K562 (cell line): ENCODE measurements at regions not wholly inside any gene's neighbourhood (a gene's known extent, or its start where the extent isn't known, plus 50 kb on each side); places are given as distances from the start of the nearest gene placed in this dataset.
"Not testable (repeated sequence)": the region's sequence is repeated elsewhere in the genome, so short reads cannot be mapped to it uniquely, and the experiment has no call there.

Source experiments
- ATAC-seq: fragments of 200-7000 bp; cut with Tn5 transposase; 3 replicates; pipeline ENCODE4 v1.9.1; 2020; ENCODE audit warnings: moderate library complexity
- BruUV-seq: library from RNA; stranded (reverse); fragments of 400-500 nt; replicated peaks from 2 replicates; lab custom pipeline; 2021; lab: Mats Ljungman, UMichigan
- CTCF ChIA-PET: fragments of 300-600 bp; formaldehyde crosslinking; extraction: SDS; loops from one replicate; lab custom pipeline; 2021; ENCODE audit warnings: low intra/inter-chr PET ratio; lab: Yijun Ruan, JAX
- POLR2A ChIA-PET: fragments of 300-600, 350-650 bp; sonication (Branson Sonifier 250); formaldehyde crosslinking; extraction: SDS; loops from one replicate; lab custom pipeline; 2021; ENCODE audit warnings: antibody characterized with exemption, inconsistent platforms; lab: Yijun Ruan, JAX
- DNase-seq, 4 experiments: peaks; one replicate each; pipeline versions ENCODE4 v3.0.0 to v3.0.0-alpha.2; 2011 to 2018; ENCODE audit warnings: low spot score in 3 of 4, mixed read lengths in 3 of 4; ENCODE audit errors: extremely low read depth in 1 of 4
- FAIRE-seq: peaks from 2 replicates; lab custom pipeline; 2011; peaks lifted over from hg19 to GRCh38; lab: Jason Lieb, UNC
- H2AFZ ChIP-seq: 2 replicates; pipeline ENCODE4 v1.6.0; 2011; ENCODE audit warnings: low read depth, low read length, control low read depth, inconsistent platforms
- H3K27ac ChIP-seq: fragments of 200-600 bp; 3 replicates; pipeline ENCODE4 v1.8.0; 2011; ENCODE audit warnings: low read depth, mild to moderate bottlenecking, control low read depth, inconsistent platforms, low read length, moderate library complexity, mixed read lengths; ENCODE audit errors: extremely low read depth
- H3K27me3 ChIP-seq, 2 experiments: fragments of 300-600 bp in 1 of 2; 2 replicates in 1 of 2; 3 replicates in 1 of 2; pipeline versions ENCODE4 v1.6.0 to v1.8.0; 2011; ENCODE audit warnings: inconsistent platforms in 2 of 2, low read length in 2 of 2, mild to moderate bottlenecking in 1 of 2, mixed read lengths in 1 of 2, moderate library complexity in 1 of 2; ENCODE audit not compliant: control insufficient read depth in 2 of 2, insufficient read depth in 2 of 2
- H3K36me3 ChIP-seq: fragments of 300-600 bp; 3 replicates; pipeline ENCODE4 v1.8.0; 2011; ENCODE audit warnings: mild to moderate bottlenecking, low read length, inconsistent platforms; ENCODE audit not compliant: control insufficient read depth, insufficient read depth
- H3K4me1 ChIP-seq, 2 experiments: fragments of 200-600 bp in 1 of 2; replicated peaks in 1 of 2; 2 replicates in 1 of 2; 3 replicates in 1 of 2; pipeline versions ENCODE4 v1.5.1 to v1.8.0; 2011; ENCODE audit warnings: inconsistent platforms in 2 of 2, low read length in 2 of 2, mild to moderate bottlenecking in 1 of 2, mixed read lengths in 1 of 2, moderate library complexity in 1 of 2; ENCODE audit not compliant: control insufficient read depth in 2 of 2, insufficient read depth in 2 of 2
- H3K4me2 ChIP-seq: 2 replicates; pipeline ENCODE4 v1.6.1; 2011; ENCODE audit warnings: low read length, control low read depth, inconsistent platforms, mixed read lengths; ENCODE audit not compliant: insufficient read depth
- H3K4me3 ChIP-seq: fragments of 200-600 bp; sonication (generic), shearing (Covaris generic); 2 replicates; pipeline ENCODE4 v1.5.1; 2016; ENCODE audit warnings: control low read depth, inconsistent platforms
- H3K79me2 ChIP-seq: fragments of 200-600 bp; 3 replicates; pipeline ENCODE4 v1.8.0; 2011; ENCODE audit warnings: low read length, inconsistent platforms; ENCODE audit not compliant: control insufficient read depth, insufficient read depth
- H3K9ac ChIP-seq, 2 experiments: 2 replicates each; pipeline versions ENCODE4 v1.6.0 to v1.6.1; 2011; ENCODE audit warnings: low read depth in 2 of 2, low read length in 2 of 2, control low read depth in 1 of 2, inconsistent platforms in 1 of 2, mild to moderate bottlenecking in 1 of 2, mixed read lengths in 1 of 2; ENCODE audit not compliant: insufficient read depth in 1 of 2
- H3K9me1 ChIP-seq: one replicate; pipeline ENCODE4 v1.6.0; 2011; ENCODE audit warnings: inconsistent platforms, mild to moderate bottlenecking, low read length, moderate library complexity; ENCODE audit not compliant: control insufficient read depth, insufficient read depth
- H3K9me3 ChIP-seq: replicated peaks from 2 replicates; pipeline ENCODE4 v1.5.1; 2011; ENCODE audit warnings: low read depth, low read length, inconsistent platforms; ENCODE audit not compliant: control insufficient read depth, insufficient read depth
- H4K20me1 ChIP-seq: replicated peaks from 2 replicates; pipeline ENCODE4 v1.6.1; 2011; ENCODE audit warnings: low read length, inconsistent platforms, mixed read lengths; ENCODE audit not compliant: control insufficient read depth, insufficient read depth
- BRF2 ChIP-seq: IDR thresholded peaks from 3 replicates; pipeline ENCODE4 v1.6.1; 2011; ENCODE audit warnings: borderline replicate concordance, mild to moderate bottlenecking; ENCODE audit not compliant: insufficient read length, insufficient read depth
- FOXJ3 ChIP-seq: sonication (generic); formaldehyde crosslinking; IDR thresholded peaks from 2 replicates; pipeline ENCODE4 v1.4.0; 2020; ENCODE audit warnings: mild to moderate bottlenecking, missing genetic modification reagents
- POLR2A ChIP-seq: fragments of 450-650 bp; conservative IDR thresholded peaks from 2 replicates; pipeline ENCODE4 v1.6.1; 2016
- POLR2G ChIP-seq: fragments of 200-400 bp; formaldehyde crosslinking; IDR thresholded peaks from 2 replicates; pipeline ENCODE4 v1.6.1; 2017; ENCODE audit warnings: low read depth, mild to moderate bottlenecking, antibody characterized with exemption, low read length, moderate library complexity
- TAF15 ChIP-seq: fragments of 200-400 bp; formaldehyde crosslinking; IDR thresholded peaks from 2 replicates; pipeline ENCODE4 v1.6.1; 2017; ENCODE audit warnings: mild to moderate bottlenecking, low read depth, low read length, moderate library complexity
- ZNF24 ChIP-seq: fragments of 450-650 bp; IDR thresholded peaks from 2 replicates; pipeline ENCODE4 v1.6.1; 2016
- ZNF644 ChIP-seq: fragments of 200-800 bp; sonication (Bioruptor generic); IDR thresholded peaks from 2 replicates; pipeline ENCODE4 v1.6.1; 2016; ENCODE audit warnings: low read depth, missing genetic modification characterization, missing compliant biosample characterization
- WGBS: fragments of 100-300 bp; shearing (Covaris generic); methylation state at CpG from one replicate; pipeline ENCODE4 v1.1.6; 2016; ENCODE audit warnings: low coverage, mixed read lengths; ENCODE audit not compliant: insufficient coverage; ENCODE audit errors: missing lambda C conversion rate; 5-methylcytosine and 5-hydroxymethylcytosine counted together
- in situ Hi-C: fragments of 300-500 bp; cut with MboI; formaldehyde crosslinking; loops from 4 replicates; pipeline ENCODE4 v1.15.0; 2018; ENCODE audit warnings: inconsistent platforms, mixed read lengths
- intact Hi-C: fragments of 100-400 bp; cut with micrococcal nuclease; formaldehyde crosslinking; loops from 2 replicates; pipeline ENCODE4 v1.14.2; 2022
- TF ChIP-seq, protein P1 (sequence below): IDR thresholded peaks from 3 replicates; pipeline ENCODE4 v1.6.1; 2011; ENCODE audit warnings: borderline replicate concordance, mild to moderate bottlenecking, moderate library complexity; ENCODE audit not compliant: insufficient read length; ENCODE audit errors: extremely low read depth

- TF ChIP-seq BRF2: no peak
- no peak for TF ChIP-seq TAF15
- no peak for TF ChIP-seq ZNF24
- TF ChIP-seq, protein P1, sequence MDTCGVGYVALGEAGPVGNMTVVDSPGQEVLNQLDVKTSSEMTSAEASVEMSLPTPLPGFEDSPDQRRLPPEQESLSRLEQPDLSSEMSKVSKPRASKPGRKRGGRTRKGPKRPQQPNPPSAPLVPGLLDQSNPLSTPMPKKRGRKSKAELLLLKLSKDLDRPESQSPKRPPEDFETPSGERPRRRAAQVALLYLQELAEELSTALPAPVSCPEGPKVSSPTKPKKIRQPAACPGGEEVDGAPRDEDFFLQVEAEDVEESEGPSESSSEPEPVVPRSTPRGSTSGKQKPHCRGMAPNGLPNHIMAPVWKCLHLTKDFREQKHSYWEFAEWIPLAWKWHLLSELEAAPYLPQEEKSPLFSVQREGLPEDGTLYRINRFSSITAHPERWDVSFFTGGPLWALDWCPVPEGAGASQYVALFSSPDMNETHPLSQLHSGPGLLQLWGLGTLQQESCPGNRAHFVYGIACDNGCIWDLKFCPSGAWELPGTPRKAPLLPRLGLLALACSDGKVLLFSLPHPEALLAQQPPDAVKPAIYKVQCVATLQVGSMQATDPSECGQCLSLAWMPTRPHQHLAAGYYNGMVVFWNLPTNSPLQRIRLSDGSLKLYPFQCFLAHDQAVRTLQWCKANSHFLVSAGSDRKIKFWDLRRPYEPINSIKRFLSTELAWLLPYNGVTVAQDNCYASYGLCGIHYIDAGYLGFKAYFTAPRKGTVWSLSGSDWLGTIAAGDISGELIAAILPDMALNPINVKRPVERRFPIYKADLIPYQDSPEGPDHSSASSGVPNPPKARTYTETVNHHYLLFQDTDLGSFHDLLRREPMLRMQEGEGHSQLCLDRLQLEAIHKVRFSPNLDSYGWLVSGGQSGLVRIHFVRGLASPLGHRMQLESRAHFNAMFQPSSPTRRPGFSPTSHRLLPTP: no peak
- TF ChIP-seq POLR2G: no peak
- no peak for TF ChIP-seq FOXJ3 (CRISPR knock-in tag)
- no peak for TF ChIP-seq ZNF644
- no peak for TF ChIP-seq POLR2A
Observed at GRCh38 chr3:124064050-124064449, 72.1 kb upstream of the ROPN1 start (continued).

DNA sequence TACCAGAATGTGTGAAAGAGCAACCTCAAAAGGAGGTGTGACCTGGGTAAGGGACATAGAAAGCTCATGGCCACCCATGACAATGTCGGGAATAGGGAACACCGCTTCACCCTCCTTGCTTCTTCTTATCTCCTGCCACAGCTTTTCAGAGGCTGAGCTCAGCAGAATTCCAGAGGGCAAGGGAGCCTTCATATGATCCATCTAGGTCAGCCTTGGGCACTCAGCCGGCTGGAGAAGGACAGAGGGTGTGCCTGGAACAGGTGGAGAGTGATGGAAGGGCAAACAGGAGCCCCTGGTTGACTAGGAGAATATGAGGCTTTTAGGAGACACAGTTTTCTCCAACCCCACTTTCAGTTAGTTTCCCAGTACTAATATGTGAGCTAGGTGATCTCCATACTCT is 74.6 kb upstream of the ROPN1 start:
- 0% methylated on average over 3 of the region's 3 CpGs for WGBS

DNA sequence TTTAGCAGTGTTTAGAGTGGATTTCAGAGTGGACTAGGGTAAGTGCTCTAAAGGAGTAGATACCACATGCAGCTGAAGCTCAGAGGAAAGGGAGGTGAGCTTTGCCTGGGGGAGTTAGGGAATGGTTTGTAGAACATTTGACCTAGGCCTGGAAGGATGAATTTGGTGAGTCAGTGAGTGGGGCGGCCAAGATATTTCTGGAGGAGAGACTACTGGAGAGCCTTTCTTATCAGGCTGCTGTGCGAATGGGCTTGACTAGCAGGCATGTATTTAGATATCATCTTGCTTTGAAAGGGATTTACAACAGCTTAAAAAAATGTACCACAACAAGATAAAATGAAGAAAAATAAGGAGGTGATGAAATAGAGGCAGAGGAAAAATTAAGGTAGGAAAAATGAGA is 77.8 kb upstream of the ROPN1 start:
- H3K9ac ChIP-seq, H4K20me1 ChIP-seq, H3K36me3 ChIP-seq, H3K4me3 ChIP-seq, H3K9me3 ChIP-seq, ATAC-seq, H3K9me1 ChIP-seq, H3K27me3 ChIP-seq, BruUV-seq, FAIRE-seq, CTCF ChIA-PET, H3K27ac ChIP-seq, H3K4me2 ChIP-seq, in situ Hi-C loops, H3K4me1 ChIP-seq, H2AFZ ChIP-seq, H3K79me2 ChIP-seq: not testable (repeated sequence)
- peak in 1 of 4 experiments; percentile 5 for DNase-seq
- 0% methylated on average over 2 of the region's 2 CpGs for WGBS
- POLR2A ChIA-PET: interaction anchor here (0.7 kb wide), 1 partner anchor 227 kb away, joined by 3 read pairs; no protein-coding TSS in a partner anchor
- intact Hi-C loops: loop anchor here (10.0 kb wide), 1 partner anchor 165 kb away; no protein-coding TSS in a partner anchor

More for the DNA sequence above, 74.6 kb upstream of the ROPN1 start:
- H2AFZ ChIP-seq, H4K20me1 ChIP-seq, in situ Hi-C loops, H3K4me1 ChIP-seq, intact Hi-C loops, H3K9ac ChIP-seq, H3K79me2 ChIP-seq, DNase-seq, H3K4me3 ChIP-seq, ATAC-seq, H3K36me3 ChIP-seq, H3K27me3 ChIP-seq, CTCF ChIA-PET, H3K4me2 ChIP-seq, H3K27ac ChIP-seq, BruUV-seq, POLR2A ChIA-PET, H3K9me1 ChIP-seq, H3K9me3 ChIP-seq, FAIRE-seq: not testable (repeated sequence)
